K562 (cell line): ENCODE measurements at regions not wholly inside any gene's neighbourhood (a gene's known extent, or its start where the extent isn't known, plus 50 kb on each side); places are given as distances from the start of the nearest gene placed in this dataset.

Source experiments
- JUNB ChIP-seq: fragments of 450-650 bp; formaldehyde crosslinking; conservative IDR thresholded peaks from 2 replicates; pipeline ENCODE4 v1.4.0; 2020; ENCODE audit warnings: mild to moderate bottlenecking
- LEF1 ChIP-seq: fragments of 450-650 bp; IDR thresholded peaks from 2 replicates; pipeline ENCODE4 v1.6.1; 2016; ENCODE audit warnings: mild to moderate bottlenecking
- TF ChIP-seq, protein P1 (sequence below): sonication (generic); formaldehyde crosslinking; IDR thresholded peaks from 2 replicates; pipeline ENCODE4 v1.8.0; 2022; ENCODE audit warnings: mild to moderate bottlenecking, missing genetic modification reagents

DNA sequence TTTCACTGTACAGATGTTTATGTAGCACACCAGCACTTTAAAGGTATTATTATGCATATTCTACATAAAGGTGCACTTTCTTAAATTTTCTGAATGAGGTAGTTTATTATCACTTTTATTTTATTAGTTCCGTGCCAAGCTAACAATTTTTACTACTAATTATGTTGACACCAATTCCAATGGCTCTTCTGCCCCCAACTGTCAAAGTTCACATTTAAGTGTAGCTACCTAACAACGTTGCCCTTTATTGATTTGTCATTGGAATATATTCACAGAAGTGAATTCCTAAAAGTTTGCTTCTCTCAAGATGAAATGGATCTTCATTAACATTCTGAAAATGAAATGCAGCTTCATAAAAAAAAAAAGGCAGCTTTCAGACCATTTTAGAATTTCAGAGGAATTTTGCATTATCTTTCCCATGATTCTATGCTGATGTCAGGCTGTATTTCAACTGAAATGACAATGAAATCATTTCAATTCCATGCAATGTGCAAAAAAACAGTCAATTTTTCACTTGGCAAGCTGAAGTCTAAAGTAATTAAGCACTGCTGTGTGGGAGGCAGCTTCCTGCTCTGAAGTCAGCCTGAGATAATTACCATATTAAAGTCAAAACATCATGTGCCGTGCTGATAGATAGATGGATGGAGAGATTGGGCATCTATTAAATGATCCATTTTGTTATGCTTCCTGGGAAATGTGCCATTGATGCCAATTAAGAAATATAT is 229.2 kb downstream of the TTLL7 start:
- TF ChIP-seq, protein P1, sequence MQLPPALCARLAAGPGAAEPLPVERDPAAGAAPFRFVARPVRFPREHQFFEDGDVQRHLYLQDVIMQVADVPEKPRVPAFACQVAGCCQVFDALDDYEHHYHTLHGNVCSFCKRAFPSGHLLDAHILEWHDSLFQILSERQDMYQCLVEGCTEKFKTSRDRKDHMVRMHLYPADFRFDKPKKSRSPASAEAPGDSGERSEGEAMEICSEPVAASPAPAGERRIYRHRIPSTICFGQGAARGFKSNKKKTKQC (CRISPR knock-in tag): no peak
- TF ChIP-seq LEF1 (no peak), JUNB (CRISPR knock-in tag) (no peak)
